ENCODE measurements at regions not wholly inside any gene's neighbourhood (a gene's known extent, or its start where the extent isn't known, plus 50 kb on each side); places are given as distances from the start of the nearest gene placed in this dataset.

GRCh38 chr17:36812762-36813161, 124.5 kb upstream of the LHX1 start (continued):
- TF ChIP-seq, protein P1, sequence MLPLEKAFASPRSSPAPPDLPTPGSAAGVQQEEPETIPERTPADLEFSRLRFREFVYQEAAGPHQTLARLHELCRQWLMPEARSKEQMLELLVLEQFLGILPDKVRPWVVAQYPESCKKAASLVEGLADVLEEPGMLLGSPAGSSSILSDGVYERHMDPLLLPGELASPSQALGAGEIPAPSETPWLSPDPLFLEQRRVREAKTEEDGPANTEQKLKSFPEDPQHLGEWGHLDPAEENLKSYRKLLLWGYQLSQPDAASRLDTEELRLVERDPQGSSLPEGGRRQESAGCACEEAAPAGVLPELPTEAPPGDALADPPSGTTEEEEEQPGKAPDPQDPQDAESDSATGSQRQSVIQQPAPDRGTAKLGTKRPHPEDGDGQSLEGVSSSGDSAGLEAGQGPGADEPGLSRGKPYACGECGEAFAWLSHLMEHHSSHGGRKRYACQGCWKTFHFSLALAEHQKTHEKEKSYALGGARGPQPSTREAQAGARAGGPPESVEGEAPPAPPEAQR (tag by site-specific recombination; IDR thresholded peaks at IDR 0.05) = no peak
- TF ChIP-seq ZEB2 (tag by site-specific recombination; IDR thresholded peaks at IDR 0.05) (no peak), GLIS1 (tag by site-specific recombination; IDR thresholded peaks at IDR 0.05) (peak; percentile 59; the same call in 1 of the 2 replicates)

- POLR2A ChIA-PET = no interaction called here
- Histone ChIP-seq H3K4me3 (ENCODE audit: low read depth, low read length) (no peak overlapping the region), H3K36me3 (ENCODE audit: control insufficient read depth in 2 of 2, insufficient read depth in 1 of 2, low read length in 2 of 2) (no peaks in the 10 kb centered on the region), H3K9me3 (ENCODE audit: control insufficient read depth, insufficient read depth, low read depth, low read length) (no peaks in the 10 kb centered on the region), H3K4me1 (ENCODE audit: control insufficient read depth, insufficient read depth, low read length) (0 out of 2 replicates have a peak, but pooled peaks cover 3% of the 10 kb centered on the region), H3K27ac (ENCODE audit: extremely low read depth, low read depth, low read length) (no peak overlapping the region)
- CTCF ChIA-PET = no interaction called here
- TF ChIP-seq ZXDB (tag by site-specific recombination; IDR thresholded peaks at IDR 0.05) (no peak), ZNF548 (tag by site-specific recombination; IDR thresholded peaks at IDR 0.05) (no peak), ZNF555 (tag by site-specific recombination; conservative IDR thresholded peaks at IDR 0.05) (no peak), ZNF157 (tag by site-specific recombination; IDR thresholded peaks at IDR 0.05) (no peak), ZNF747 (tag by site-specific recombination; IDR thresholded peaks at IDR 0.05) (no peak), ZNF10 (tag by site-specific recombination; IDR thresholded peaks at IDR 0.05) (no peak), ZSCAN23 (tag by site-specific recombination; IDR thresholded peaks at IDR 0.05) (no peak), ZNF544 (tag by site-specific recombination; IDR thresholded peaks at IDR 0.05) (no peak), ZBTB8A (tag by site-specific recombination; IDR thresholded peaks at IDR 0.05) (no peak), REST (tag by site-specific recombination; IDR thresholded peaks at IDR 0.05) (no peak), YY1 (tag by site-specific recombination; IDR thresholded peaks at IDR 0.05) (no peak), ZNF366 (tag by site-specific recombination; conservative IDR thresholded peaks at IDR 0.05) (no peak), ZNF626 (tag by site-specific recombination; IDR thresholded peaks at IDR 0.05) (no peak), HOXD13 (CRISPR knock-in tag; IDR thresholded peaks at IDR 0.05; ENCODE audit: borderline replicate concordance) (no peak)
- TF ChIP-seq, protein P1 (tag by site-specific recombination; IDR thresholded peaks at IDR 0.05) = no peak
- TF ChIP-seq, protein P2, sequence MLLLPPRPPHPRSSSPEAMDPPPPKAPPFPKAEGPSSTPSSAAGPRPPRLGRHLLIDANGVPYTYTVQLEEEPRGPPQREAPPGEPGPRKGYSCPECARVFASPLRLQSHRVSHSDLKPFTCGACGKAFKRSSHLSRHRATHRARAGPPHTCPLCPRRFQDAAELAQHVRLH (tag by site-specific recombination; IDR thresholded peaks at IDR 0.05) = no peak
- TF ChIP-seq, protein P3, sequence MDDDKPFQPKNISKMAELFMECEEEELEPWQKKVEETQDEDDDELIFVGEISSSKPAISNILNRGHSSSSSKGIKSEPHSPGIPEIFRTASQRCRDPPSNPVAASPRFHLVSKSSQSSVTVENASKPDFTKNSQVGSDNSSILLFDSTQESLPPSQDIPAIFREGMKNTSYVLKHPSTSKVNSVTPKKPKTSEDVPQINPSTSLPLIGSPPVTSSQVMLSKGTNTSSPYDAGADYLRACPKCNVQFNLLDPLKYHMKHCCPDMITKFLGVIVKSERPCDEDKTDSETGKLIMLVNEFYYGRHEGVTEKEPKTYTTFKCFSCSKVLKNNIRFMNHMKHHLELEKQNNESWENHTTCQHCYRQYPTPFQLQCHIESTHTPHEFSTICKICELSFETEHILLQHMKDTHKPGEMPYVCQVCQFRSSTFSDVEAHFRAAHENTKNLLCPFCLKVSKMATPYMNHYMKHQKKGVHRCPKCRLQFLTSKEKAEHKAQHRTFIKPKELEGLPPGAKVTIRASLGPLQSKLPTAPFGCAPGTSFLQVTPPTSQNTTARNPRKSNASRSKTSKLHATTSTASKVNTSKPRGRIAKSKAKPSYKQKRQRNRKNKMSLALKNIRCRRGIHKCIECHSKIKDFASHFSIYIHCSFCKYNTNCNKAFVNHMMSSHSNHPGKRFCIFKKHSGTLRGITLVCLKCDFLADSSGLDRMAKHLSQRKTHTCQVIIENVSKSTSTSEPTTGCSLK (tag by site-specific recombination; IDR thresholded peaks at IDR 0.05) = no peak
- TF ChIP-seq, protein P4, sequence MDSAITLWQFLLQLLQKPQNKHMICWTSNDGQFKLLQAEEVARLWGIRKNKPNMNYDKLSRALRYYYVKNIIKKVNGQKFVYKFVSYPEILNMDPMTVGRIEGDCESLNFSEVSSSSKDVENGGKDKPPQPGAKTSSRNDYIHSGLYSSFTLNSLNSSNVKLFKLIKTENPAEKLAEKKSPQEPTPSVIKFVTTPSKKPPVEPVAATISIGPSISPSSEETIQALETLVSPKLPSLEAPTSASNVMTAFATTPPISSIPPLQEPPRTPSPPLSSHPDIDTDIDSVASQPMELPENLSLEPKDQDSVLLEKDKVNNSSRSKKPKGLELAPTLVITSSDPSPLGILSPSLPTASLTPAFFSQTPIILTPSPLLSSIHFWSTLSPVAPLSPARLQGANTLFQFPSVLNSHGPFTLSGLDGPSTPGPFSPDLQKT (IDR thresholded peaks at IDR 0.05; ENCODE audit: borderline replicate concordance, low read depth, low read length) = no peak
Measured at GRCh38 chr17:36813357-36813756, 123.9 kb upstream of the LHX1 start.

All from HEK293 (cell line).